OCI-LY1 (cell line): ENCODE measurements at regions not wholly inside any gene's neighbourhood (a gene's known extent, or its start where the extent isn't known, plus 50 kb on each side); places are given as distances from the start of the nearest gene placed in this dataset.

ENCODE experiments used
- H2AFZ ChIP-seq: fragments of 200-600 bp; sonication (generic), shearing (Covaris generic); 2 replicates; pipeline ENCODE4 v1.6.0; 2014; ENCODE audit warnings: antibody characterized with exemption, mild to moderate bottlenecking, low read length
- H3F3A ChIP-seq: fragments of 200-600 bp; sonication (generic), shearing (Covaris generic); 2 replicates; pipeline ENCODE4 v1.6.0; 2014; ENCODE audit warnings: mild to moderate bottlenecking, antibody characterized with exemption, low read length, moderate library complexity; ENCODE audit not compliant: insufficient read depth
- H3K27ac ChIP-seq: fragments of 200-600 bp; sonication (generic); 2 replicates; pipeline ENCODE4 v1.5.1; 2014; ENCODE audit warnings: low read length, mixed run types, mild to moderate bottlenecking, low read depth; ENCODE audit not compliant: poor library complexity, severe bottlenecking
- H3K27me3 ChIP-seq: fragments of 200-600 bp; sonication (generic); 2 replicates; pipeline ENCODE4 v1.6.0; 2014; ENCODE audit warnings: antibody characterized with exemption, mild to moderate bottlenecking, low read length, moderate library complexity; ENCODE audit not compliant: insufficient read depth
- H3K36me3 ChIP-seq: fragments of 200-600 bp; sonication (generic); 2 replicates; pipeline ENCODE4 v1.6.1; 2014; ENCODE audit warnings: mild to moderate bottlenecking, antibody characterized with exemption, low read length, moderate library complexity, mixed read lengths; ENCODE audit not compliant: insufficient read depth
- H3K4me1 ChIP-seq: fragments of 200-600 bp; sonication (generic); 2 replicates; pipeline ENCODE4 v1.5.1; 2014; ENCODE audit warnings: mild to moderate bottlenecking, low read length, moderate library complexity; ENCODE audit not compliant: insufficient read depth, severe bottlenecking
- H3K4me2 ChIP-seq: fragments of 200-600 bp; sonication (generic), shearing (Covaris generic); 2 replicates; pipeline ENCODE4 v1.6.1; 2014; ENCODE audit warnings: low read length
- H3K4me3 ChIP-seq: fragments of 200-600 bp; sonication (generic); 2 replicates; pipeline ENCODE4 v1.5.1; 2014; ENCODE audit warnings: low read length, low read depth, mild to moderate bottlenecking, mixed read lengths; ENCODE audit not compliant: poor library complexity, severe bottlenecking
- H3K79me2 ChIP-seq: fragments of 200-600 bp; shearing (Covaris generic); 2 replicates; pipeline ENCODE4 v1.6.1; 2016; ENCODE audit warnings: mixed run types, low read length, mixed read lengths; ENCODE audit not compliant: insufficient read depth
- H3K9ac ChIP-seq: fragments of 200-600 bp; sonication (generic), shearing (Covaris generic); 2 replicates; pipeline ENCODE4 v1.6.1; 2014; ENCODE audit warnings: mild to moderate bottlenecking, low read length, mixed read lengths
- H3K9me2 ChIP-seq: fragments of 200-600 bp; sonication (generic), shearing (Covaris generic); 2 replicates; pipeline ENCODE4 v1.6.1; 2014; ENCODE audit warnings: low read depth, mild to moderate bottlenecking, low read length, mixed read lengths
- H3K9me3 ChIP-seq: fragments of 200-600 bp; shearing (Covaris generic); 2 replicates; pipeline ENCODE4 v1.6.1; 2014; ENCODE audit warnings: low read length, mixed read lengths
- H4K20me1 ChIP-seq: fragments of 200-600 bp; sonication (generic), shearing (Covaris generic); 2 replicates; pipeline ENCODE4 v1.6.0; 2016; ENCODE audit warnings: mild to moderate bottlenecking, low read length; ENCODE audit not compliant: insufficient read depth
- CTCF ChIP-seq: fragments of 200-600 bp; sonication (generic), shearing (Covaris generic); IDR thresholded peaks from 2 replicates; pipeline ENCODE4 v1.5.1; 2017; ENCODE audit warnings: mild to moderate bottlenecking, antibody characterized with exemption, low read length, moderate library complexity, mixed read lengths
- EZH2 ChIP-seq: fragments of 200-600 bp; sonication (generic), shearing (Covaris generic); IDR thresholded peaks from 2 replicates; pipeline ENCODE4 v1.8.0; 2017; ENCODE audit warnings: borderline replicate concordance, mixed run types, mild to moderate bottlenecking, antibody characterized with exemption, low read length, moderate library complexity, mixed read lengths

DNA sequence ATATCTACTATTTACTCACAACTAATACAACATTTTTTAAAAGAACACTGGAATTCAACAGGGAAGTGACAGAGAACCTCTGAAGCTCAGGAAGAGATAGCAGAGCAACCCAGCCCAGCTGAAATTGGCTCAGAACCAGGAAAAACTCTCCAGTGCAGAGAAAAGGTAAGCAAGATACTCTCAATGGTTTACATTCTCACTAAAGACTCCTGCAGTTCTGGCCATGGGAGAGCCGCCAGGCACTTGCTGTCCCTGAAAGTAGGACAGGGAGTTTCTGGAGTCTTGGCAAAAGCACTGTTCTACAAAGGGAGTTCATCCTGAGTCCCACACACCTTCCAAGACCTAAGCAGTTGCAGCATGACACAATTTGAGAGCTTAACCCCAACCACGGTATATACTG lies 330.8 kb downstream of the TRIM36 start:
- TF ChIP-seq EZH2 = no peak
- TF ChIP-seq CTCF = no peak
- no peak overlapping the region for H3K27ac ChIP-seq

DNA sequence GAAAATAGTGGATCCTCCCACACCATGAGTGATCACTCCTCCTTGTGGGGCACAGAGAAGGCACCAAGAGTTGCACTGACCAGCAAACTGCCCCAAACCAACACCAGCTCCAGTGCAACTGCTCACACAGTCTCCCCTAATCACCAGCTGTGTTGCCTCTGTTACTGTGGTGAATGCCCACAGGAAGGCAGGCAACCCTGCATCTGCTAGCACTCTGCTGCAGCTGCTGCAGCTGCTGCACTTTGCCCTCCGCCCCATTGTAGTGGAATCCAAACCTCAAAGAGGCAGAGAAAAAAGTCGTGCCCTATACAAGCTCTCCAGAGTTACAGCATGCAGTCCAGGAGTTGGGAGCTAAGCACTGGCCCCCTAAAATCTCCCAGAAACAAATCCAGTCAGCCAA lies 339.6 kb downstream of the TRIM36 start:
- no peaks in the 10 kb centered on the region; the same call in 1 of the 2 replicates for H3K9me2 ChIP-seq
- no peaks in the 10 kb centered on the region for H3K36me3 ChIP-seq
- no peaks in the 10 kb centered on the region for H3K27me3 ChIP-seq
- H3K9ac ChIP-seq = no peak overlapping the region
- TF ChIP-seq CTCF (no peak), EZH2 (no peak)
- no peaks in the 10 kb centered on the region for H3F3A ChIP-seq
- H4K20me1 ChIP-seq = no peaks in the 10 kb centered on the region
- H3K9me3 ChIP-seq = no peaks in the 10 kb centered on the region
- H3K4me1 ChIP-seq = no peaks in the 10 kb centered on the region
- H3K27ac ChIP-seq = no peak overlapping the region
- H3K4me2 ChIP-seq = no peak overlapping the region
- no peak overlapping the region for H2AFZ ChIP-seq
- no peak overlapping the region for H3K4me3 ChIP-seq
- H3K79me2 ChIP-seq = no peaks in the 10 kb centered on the region

More for the DNA sequence above, 330.8 kb downstream of the TRIM36 start:
- Histone ChIP-seq H2AFZ (no peak overlapping the region), H3K4me2 (no peak overlapping the region), H3K4me1 (no peaks in the 10 kb centered on the region), H3F3A (no peaks in the 10 kb centered on the region), H3K9me2 (no peaks in the 10 kb centered on the region), H3K36me3 (no peaks in the 10 kb centered on the region), H3K79me2 (no peaks in the 10 kb centered on the region), H4K20me1 (no peaks in the 10 kb centered on the region), H3K9me3 (no peaks in the 10 kb centered on the region), H3K9ac (no peak overlapping the region), H3K27me3 (no peaks in the 10 kb centered on the region), H3K4me3 (no peak overlapping the region)

DNA sequence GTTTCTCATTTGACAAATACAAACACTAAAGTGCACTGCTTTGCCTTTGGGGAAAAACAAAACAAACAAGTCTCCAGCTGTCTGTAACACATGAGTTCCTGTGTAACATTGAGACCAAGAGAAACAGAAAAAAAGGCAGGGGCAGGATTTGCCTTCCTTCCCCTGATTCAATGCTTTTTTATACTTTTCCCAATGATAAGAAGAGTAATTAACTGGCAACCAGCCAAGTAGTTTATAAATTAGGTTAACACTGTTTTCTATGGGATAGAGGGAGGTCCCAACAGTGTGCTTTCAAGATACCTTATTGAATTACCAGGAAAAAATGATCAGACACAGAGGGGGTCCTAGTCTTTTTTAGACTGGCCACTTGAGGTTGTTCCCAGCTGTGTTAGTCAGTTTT lies 346.8 kb downstream of the TRIM36 start:
- Histone ChIP-seq H3K27ac (no peak overlapping the region), H3K79me2 (no peaks in the 10 kb centered on the region), H3K9me3 (no peaks in the 10 kb centered on the region), H3K4me1 (no peaks in the 10 kb centered on the region), H3K9ac (no peak overlapping the region), H3K4me2 (no peak overlapping the region), H3K9me2 (no peaks in the 10 kb centered on the region; the same call in 1 of the 2 replicates), H3F3A (no peaks in the 10 kb centered on the region), H2AFZ (no peak overlapping the region), H4K20me1 (no peaks in the 10 kb centered on the region), H3K36me3 (no peaks in the 10 kb centered on the region), H3K4me3 (no peak overlapping the region), H3K27me3 (no peaks in the 10 kb centered on the region)
- TF ChIP-seq CTCF (no peak), EZH2 (no peak)
